Activated CD4-positive, CD25-positive, alpha-beta regulatory T cell treated with anti-CD3 and anti-CD28 coated beads, Interleukin-2, amount 50 U/mL, for 16 hours (primary cell): ENCODE measurements at regions not wholly inside any gene's neighbourhood (a gene's known extent, or its start where the extent isn't known, plus 50 kb on each side); places are given as distances from the start of the nearest gene placed in this dataset.
"Not testable (repeated sequence)": the region's sequence is repeated elsewhere in the genome, so short reads cannot be mapped to it uniquely, and the experiment has no call there.

Experiments used
- DNase-seq: peaks from one replicate; pipeline ENCODE4 v3.0.0-alpha.2; 2020; ENCODE audit warnings: low read depth, low spot score

DNA sequence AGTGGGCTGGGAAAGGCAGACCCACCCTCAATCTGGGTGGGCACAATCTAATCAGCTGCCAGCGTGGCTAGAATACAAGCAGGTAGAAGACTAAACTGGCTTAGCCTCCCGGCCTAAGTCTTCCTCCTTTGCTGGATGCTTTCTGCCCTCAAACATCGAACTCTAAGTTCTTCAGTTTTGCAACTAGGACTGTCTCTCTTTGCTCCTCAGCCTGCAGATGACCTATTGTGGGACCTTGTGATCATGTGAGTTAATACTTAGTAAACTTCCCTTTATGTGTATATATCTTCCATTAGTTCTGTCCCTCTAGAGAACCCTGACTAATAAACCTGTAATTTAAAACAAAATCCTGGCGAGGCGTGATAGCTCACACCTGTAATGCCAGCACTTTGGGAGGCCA, 51.8 kb upstream of the SLC39A8 start:
- DNase-seq = not testable (repeated sequence)

DNA sequence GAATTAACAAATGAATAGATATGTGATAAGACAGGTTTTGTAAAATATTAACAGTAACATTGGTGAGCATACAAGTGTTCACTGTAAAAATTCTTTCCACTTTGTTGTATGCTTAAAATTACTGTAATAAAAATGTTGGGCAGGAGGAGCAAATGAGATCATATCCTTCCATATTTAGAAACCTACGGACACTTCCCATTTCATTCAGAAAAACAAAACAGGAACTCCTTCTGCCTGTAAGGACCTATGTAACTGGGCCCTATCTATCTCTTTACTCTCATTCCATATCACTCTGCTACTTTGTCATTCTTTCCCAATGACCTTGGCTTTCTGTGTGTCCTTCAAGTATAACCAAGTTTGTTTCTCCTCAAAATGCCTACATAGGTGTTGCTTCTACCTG, 53.7 kb upstream of the SLC39A8 start:
- no peak for DNase-seq

DNA sequence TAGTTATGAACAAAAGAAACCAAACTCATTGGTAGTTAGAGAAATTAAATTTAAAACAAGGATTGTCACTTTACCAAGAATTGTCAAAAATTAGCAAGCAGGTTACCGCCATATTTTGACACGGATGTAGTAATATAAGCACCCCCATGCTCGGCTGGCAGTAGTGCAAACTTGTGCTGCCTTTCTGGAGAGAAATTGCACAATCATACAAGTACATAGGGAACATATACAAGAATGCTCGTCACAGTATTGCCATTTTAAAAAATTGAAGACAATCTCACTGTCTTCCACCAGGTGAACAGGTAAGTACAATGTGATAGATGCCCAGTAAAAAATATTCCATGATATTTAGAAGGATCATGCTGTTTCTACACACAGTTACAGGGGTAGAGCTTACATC, 55.6 kb upstream of the SLC39A8 start:
- no peak for DNase-seq

DNA sequence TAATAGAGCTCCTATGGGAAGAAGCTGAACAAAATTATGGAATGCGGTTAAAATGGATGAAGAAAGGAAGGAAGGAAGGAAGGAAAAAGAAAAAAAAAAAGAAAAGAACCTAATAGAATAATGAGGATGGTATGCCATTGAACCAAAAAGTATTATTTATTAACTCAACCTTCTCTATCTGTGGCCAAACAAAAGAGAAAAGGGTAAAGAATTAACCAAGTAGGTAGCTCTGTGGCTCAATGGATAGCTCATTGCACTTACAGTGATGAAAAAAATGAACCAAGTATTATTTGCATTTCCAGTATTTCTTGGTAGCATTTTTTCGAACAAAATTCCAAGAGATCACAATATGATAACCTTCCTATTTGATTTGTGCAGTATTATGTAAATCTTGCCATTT, 56.9 kb upstream of the SLC39A8 start:
- DNase-seq = no peak

DNA sequence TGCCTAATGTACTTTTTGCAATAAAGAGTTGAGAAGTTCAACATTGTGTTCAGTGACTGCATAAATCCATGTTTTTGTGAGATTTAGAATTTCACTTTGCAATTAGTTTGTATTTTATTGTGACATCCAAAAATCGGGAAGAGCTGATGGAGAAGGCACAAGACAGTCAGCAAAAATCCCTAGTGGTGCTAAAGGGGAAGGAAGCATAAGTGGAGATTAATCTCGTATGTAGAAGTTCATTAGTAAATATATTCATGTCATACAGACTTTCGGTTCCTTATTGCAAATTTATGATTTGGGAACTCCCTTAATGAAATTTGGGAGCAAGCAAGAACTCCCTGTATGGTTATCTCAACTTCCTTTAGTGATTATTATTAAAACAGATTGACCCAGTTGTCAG, 57.8 kb upstream of the SLC39A8 start:
- DNase-seq = no peak

DNA sequence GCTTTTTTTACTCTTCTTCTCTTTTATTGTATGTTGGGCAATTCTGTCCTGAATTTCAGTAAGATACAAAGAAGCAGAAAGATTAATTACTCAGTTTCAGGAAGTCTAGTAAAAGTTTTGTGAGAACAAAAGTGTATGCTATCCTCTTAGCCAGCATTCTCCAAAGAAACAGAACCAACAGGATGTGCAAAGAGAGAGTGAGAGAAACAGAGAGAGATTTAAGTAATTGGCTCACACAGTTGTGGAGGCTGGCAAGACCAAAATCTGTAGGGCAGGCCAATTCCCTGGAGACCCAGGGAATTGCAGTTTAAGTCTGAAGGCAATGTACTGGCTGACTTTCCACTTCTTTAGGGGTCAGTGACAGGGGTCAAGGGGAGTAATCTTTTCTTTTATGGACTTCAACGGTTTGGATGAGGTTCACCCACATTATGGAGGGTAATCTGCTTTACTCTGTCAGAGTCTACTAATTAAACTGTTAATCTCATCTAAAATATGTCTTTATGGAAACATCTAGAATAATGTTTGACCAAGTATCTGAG, 59.2 kb upstream of the SLC39A8 start:
- no peak for DNase-seq

DNA sequence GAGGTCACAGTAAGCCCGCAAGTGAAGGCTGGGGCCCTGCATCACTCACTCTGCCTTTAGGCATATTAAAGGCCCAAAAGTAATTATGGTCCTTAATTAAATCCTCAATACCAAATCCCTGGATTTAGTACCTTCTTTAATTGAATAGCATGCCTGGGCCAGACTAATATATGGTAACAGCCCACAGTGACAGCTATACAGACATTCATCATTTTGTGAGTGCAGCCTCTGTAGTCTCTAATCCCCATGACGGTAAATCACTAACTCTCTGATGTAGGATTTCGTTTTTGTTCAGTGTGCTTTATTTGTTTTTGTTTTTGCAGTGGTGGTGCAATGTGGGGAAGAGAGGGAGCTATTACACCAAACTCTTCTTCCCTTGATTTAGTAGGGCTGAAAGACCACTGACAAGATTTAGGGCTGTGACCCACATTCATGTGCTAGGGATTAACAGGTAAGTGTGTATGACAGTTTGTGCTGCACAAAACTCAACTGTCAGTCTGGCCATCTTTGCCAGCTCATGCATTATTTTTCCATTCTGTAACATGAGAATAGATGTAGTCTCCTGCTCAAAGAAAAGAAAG, 60.6 kb upstream of the SLC39A8 start:
- no peak for DNase-seq

DNA sequence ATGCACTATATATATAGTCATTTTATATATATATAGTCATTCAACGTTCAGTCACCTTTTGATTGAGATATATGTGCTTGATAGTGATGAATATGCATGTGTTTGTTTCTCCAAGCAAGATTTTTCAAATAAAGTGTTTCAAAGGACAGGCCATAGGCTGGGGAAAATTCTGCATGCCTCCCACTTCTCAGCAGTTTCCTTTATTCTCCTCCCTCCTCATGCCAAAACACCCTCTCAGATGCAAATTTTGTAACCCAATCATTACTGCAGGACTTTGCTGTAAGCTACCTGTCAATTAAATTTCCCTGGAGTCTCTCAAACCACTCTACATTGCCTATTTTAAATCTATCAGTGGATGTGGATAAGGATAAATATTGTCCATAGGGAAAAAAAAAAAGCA, 65.6 kb upstream of the SLC39A8 start:
- DNase-seq = not testable (repeated sequence)

DNA sequence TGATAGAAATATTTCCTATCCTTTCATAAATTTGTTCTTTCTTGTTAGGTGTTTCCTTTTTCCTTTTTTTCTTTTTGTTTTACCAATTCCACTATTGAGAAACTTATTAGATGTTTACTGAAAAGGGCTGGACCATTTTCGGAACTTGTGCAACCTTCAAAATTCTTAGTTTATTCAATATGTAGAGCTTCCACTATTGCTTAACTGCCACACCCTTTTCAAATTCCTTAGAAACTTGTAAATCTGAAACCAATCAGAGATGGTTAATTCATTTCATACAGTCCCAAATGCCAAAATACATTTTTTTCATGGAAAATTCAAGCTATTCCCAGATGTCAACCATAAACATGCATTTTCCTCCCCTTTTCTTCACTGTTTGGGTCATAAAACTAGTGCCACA, 66.1 kb upstream of the SLC39A8 start:
- DNase-seq = no peak

DNA sequence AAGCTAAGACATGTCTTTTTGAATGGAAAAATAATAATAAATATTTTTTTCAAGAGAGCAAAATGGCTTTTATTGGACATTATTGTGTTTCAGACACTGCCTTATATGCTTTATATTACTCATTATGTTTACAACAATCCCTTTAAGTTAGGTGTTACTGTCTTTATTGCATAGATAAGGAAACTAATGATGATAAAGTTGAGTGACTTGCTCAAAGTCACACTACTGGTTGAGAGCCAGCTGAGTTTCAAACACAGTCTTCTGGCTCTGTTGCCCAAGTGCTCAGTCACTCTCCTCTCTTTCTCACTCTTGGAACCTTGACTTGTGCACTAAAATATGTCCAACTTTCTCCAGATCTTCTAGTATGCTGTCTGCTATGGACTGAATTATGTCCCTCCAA, 71.5 kb upstream of the SLC39A8 start:
- no peak for DNase-seq

DNA sequence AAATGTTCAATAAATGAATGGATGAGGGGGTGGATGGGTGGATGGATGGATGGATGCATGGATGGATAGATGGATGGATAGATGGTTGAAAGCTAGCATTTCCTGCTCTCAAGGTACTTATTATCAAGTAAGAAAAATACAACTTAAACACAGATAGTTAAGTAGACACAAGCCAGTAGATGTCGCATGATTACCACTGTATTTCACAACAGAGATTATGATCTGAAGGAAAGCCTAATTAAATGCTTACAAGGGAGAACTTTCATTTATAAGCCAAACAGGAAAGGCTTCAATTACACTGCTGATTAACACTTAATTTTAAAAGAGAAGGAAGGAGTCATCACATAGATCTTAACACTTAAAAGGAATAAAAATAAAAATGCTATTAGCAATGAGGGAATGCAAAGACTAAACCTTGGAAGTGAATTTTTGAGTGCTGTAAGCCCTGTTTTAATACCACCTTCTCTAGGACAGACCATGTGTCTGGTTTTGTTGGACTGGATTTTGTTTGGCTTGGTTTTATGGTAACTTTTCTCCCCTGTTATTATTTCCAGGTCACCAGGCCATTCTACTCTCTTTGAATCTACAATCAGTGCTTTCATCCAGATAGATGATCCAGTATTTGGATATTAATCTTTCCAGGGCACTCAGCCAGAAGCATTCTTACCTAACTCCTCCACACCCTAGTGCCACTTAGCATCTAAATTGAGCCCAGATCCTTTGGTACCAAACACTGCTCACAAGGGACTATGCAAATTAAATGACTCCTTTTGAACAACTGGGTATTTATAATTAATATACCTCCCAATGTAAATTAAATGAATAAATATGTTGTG, 75.5 kb upstream of the SLC39A8 start:
- DNase-seq = no peak

DNA sequence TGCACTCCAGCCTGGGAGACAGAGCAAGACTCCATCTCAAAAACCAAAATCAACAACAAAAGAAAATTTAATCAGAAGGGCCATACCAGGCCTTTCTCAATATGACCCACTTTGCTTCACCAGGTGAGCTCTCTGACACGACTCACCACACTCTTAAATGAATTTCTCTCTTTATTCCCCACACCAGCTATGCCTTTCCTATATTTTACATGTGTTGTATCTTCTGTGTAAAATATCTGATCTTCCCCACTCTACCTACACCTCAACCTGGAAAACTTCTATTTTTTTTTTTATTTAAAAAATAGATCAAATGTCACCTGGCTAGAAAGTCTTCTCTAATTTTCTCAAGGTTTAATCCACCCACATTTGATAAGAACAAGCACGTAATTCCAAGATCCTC, 77.6 kb upstream of the SLC39A8 start:
- no peak for DNase-seq

DNA sequence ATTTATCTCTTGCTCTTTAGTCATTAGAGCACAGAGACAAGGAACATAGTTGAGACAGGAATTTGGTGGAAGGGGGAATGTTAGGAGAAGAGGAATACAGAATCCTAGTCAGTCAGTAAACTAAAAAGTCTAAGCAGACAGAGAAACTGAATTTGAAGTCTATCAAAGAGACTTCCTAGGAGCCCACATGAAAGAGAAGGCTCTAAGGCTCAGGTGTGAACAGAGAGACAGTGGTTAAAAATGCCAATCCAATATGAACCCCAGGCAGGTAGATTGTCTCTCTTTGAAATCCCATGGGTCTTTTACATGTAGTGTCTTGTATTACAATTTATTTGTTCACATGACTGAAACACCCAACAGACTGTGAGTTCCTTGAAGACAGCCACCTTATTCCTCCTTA, 77.8 kb upstream of the NFKB1 start:
- no peak for DNase-seq

DNA sequence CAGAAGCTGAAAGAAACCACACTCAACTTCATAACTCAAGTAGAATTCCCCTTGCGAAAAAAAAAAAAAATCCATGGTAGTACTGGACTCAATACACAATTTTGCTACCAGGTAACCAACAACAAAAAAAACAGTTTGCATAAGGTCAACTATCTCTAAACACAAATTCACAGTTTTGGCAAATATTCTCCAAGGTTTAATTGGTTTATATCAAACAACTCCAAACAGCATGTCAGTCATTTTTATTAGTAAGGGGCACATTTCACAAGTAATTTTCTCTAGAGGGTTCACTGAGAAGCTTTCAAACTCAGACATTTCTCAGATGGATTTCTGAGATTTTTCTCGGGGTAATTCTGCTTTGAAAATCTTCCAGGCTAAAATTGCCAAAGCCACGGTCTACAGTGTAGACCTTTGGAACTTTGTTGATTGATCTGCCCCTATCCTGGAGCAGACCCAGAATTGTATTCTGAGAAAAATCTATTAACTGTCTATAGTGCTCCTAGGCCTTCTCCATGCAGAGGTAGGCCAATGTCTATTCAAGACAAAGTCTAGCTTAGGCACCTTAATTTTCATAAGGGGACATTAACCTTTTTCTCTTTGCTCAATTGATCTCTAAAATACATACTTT, 73.7 kb upstream of the NFKB1 start:
- no peak for DNase-seq

DNA sequence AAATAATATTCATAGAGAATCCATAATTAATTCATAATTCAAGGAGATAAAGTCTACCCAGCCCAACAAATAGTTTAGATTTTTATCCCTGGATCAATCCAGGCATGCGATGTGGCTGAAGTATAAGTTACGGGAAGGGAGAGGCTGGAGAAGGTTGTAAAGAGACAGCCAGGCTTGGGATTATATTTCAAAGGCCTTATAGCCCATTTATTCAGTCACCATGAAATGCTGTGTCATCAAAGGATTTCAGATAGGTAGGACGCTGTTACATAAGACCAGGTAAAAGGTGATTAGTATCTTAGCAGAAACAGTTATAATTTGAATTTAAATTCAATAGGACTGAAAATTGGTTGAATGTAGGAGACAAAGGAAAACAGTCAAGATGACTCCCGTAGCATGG, 73.0 kb upstream of the NFKB1 start:
- DNase-seq = no peak

DNA sequence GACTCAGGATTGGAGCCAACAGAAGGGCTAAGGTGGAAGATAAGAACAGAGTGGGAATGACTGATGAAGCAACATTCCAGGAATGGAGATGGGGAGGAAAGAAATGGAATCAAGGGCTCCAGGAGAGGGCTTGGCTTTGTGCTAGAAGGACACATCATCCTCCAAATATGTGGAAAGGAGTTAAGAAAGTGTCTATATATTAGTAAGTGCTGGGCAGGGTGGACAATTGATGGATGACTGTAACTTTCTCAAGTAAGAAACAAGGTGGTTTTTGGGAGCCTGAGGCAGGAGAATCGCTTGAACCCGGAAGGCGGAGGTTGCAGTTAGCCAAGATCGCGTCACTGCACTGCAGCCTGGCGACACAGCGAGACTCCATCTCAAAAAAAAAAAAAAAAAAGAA, 71.6 kb upstream of the NFKB1 start:
- DNase-seq = no peak

DNA sequence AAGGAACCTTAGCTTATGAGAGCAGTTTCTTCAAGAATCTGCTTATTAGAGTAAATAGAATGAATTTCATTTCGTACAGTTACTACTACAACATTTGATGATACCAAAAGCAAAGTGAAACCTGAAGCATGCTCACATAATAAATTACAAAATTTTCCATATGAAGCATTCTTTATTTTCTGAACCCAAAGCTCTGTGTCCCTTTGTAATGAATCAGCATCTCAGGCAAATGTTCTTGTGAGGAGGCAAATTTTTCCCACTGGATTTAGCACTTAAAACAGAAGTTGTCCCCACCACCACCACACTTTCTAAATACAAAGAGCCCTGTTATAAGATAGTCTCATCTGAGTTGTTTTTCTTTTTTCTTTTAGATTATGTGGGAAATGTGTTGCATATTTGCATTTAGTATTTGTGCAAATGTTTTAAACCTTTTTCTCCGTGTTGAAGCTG, 70.7 kb upstream of the NFKB1 start:
- DNase-seq = no peak

DNA sequence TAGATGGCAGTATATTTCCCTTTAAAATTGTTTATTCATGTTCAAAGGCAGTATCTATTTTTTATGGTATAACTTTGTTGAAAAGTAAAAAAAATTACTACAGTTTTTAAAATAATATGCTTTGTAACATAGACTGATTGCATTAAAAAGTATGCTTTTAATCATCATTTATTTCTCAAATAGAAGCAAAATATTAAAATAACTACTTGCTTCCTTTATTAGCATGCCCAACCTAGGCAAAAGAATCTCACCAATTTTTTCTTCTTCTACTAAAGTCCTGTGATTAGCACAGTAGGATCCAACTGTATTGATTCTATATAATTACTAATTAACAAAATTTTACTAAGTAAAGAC, 69.6 kb upstream of the NFKB1 start:
- no peak for DNase-seq

DNA sequence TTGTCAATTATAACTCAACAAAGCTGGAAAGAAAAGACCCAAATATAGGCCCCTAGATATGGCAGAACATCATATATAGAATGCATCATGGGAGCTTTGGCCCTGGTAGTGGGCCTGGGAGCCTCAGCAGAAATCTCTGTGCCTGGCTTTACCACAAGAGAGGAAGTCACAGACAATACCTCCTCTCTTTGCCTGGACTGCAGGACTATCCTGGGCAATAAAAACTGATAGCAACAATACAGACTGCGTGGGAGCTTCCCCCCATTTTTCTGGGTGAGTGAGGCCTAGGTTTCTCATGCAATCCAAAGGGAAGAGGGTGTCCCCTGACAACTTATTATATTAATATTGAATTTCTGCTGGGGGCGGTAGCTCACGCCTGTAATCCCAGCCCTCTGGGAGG, 64.0 kb upstream of the NFKB1 start:
- no peak for DNase-seq

DNA sequence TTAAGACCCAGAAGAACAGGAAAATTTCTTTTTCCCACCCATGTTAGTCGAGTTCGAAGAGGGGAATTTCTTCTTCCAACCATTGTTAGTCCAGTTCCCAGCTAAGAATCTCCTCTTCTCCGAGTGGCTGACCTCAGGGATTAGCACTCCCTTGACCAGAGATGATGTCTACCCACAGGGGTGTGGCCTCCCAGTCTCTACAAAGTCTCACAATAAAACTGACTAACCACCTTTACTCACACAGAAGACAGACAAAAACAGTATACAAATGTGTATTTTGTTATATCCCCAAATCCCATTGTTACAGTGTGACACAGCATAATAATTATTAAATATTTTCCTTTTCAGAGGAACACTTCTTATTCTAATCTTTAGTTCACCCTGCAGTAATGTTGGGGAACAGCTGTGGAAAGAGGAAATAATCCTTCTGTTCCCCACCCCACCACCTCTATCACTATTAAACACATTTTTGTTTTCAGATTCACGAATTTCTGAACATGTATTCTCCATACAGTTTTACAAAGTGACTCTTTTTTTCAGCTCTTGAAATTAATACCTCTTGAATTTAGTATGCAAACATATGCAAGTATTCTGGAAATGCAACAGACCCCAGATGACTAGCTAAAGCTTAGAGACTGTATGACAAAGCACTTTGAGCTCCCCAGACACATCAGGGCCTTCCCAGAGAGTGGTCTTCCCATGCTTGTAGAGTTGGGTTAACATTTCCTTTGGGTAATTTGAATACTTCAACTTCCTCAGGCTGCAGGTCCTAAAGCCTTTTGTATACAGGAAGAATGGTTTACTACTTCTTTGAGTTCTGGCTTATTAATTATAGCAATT, 62.5 kb upstream of the NFKB1 start:
- no peak for DNase-seq

DNA sequence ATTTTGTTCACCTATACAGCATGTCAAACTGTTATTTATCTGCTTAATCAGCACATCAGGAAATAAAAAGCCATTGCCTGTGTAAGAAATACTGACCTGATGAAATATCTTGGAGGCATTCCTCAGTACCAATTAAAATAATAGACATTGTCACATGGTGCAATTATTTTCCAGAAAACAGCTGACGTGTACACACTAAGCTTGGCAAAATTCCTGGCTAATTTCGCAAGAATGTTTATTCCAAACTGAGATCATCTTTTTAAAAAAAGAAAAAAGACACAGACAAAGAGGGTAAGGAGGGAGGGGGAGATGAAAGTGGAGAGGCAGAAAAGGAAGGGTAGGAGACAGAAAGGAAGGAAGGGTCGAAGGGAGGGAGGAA, 61.9 kb upstream of the NFKB1 start:
- DNase-seq = no peak

DNA sequence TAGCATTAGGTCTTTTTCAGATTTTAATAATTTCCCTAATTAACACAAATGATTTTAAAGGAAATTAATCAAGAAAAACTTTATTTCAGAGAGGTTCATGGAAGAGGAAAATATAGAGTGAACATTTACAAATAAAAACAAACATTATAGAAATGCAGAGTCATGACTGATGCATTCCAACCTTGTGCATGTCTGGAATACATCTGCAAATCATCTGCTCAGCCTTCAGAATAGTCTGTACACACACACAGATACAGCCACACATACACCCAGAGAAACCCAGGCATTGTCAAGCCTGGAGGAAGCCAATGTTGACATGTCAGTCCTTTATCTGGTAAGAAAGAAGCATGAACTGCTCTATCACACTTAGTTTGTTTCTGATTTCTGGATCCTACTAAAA, 61.3 kb upstream of the NFKB1 start:
- DNase-seq = no peak
